Lower lobe of right lung (tissue), 2 donors: ENCODE measurements at regions not wholly inside any gene's neighbourhood (a gene's known extent, or its start where the extent isn't known, plus 50 kb on each side); places are given as distances from the start of the nearest gene placed in this dataset.
"Not testable (repeated sequence)": the region's sequence is repeated elsewhere in the genome, so short reads cannot be mapped to it uniquely, and the experiment has no call there.

Source experiments
- ATAC-seq, 2 donors: fragments of 200-7000 bp; cut with Tn5 transposase; one replicate each; pipeline ENCODE4 v1.9.1; 2020 to 2022; ENCODE audit warnings: mild to moderate bottlenecking in 2 of 2, moderate library complexity in 2 of 2
- DNase-seq: peaks from one replicate; pipeline ENCODE4 v3.0.0-alpha.2; 2020
- H3K27ac ChIP-seq: fragments of 200-600 bp; one replicate; pipeline ENCODE4 v1.8.0; 2022
- H3K27me3 ChIP-seq: fragments of 200-600 bp; one replicate; pipeline ENCODE4 v1.8.0; 2022; ENCODE audit warnings: low read depth
- H3K36me3 ChIP-seq: fragments of 200-600 bp; one replicate; pipeline ENCODE4 v1.8.0; 2022; ENCODE audit warnings: mild to moderate bottlenecking
- H3K4me1 ChIP-seq: fragments of 200-600 bp; one replicate; pipeline ENCODE4 v1.8.0; 2022
- H3K4me3 ChIP-seq: fragments of 200-600 bp; one replicate; pipeline ENCODE4 v1.8.0; 2022; ENCODE audit warnings: mild to moderate bottlenecking
- H3K9me3 ChIP-seq: fragments of 200-600 bp; one replicate; pipeline ENCODE4 v1.8.0; 2022
- intact Hi-C: fragments of 100-400 bp; cut with DNase I; formaldehyde crosslinking; loops from one replicate; pipeline ENCODE4 v1.11.0; 2022
- TF ChIP-seq, protein P1 (sequence below): fragments of 200-600 bp; IDR thresholded peaks from one replicate; pipeline ENCODE4 v1.8.0; 2022; ENCODE audit warnings: antibody characterized with exemption, mild to moderate bottlenecking
- donor health status: DM: no; HTN: yes; CAD: no; lungs with severe emphysema.

- ATAC-seq, DNase-seq: not testable (repeated sequence)
Observed at GRCh38 chr17:27365329-27365945, 71.5 kb downstream of the WSB1 start.

DNA sequence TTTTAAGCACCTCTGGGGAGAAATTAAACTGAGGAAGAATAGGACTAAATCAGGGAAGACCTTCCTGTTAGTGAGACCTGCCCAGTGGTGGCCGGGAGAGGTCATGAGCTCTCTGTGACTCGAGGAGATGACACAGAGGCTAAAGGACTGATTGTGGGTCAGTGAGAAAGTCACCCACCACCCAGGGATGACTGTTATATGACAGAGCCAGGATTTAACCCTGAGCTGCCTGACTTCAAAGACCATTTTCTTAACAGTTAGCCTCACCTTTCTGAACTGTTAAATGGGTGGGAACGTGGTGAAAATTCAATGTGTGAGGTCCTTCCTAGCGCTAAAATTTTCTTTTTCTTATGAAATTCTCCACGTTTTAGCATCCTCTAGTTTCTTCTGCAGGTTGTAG lies 72.5 kb downstream of the WSB1 start:
- DNase-seq (no peak), ATAC-seq (no peak)
- Histone ChIP-seq H3K27me3 (no peaks in the 10 kb centered on the region), H3K4me3 (no peak overlapping the region), H3K9me3 (no peaks in the 10 kb centered on the region), H3K36me3 (no peaks in the 10 kb centered on the region), H3K4me1 (no peaks in the 10 kb centered on the region), H3K27ac (no peak overlapping the region)
- intact Hi-C loops = no loop called here
- TF ChIP-seq, protein P1, sequence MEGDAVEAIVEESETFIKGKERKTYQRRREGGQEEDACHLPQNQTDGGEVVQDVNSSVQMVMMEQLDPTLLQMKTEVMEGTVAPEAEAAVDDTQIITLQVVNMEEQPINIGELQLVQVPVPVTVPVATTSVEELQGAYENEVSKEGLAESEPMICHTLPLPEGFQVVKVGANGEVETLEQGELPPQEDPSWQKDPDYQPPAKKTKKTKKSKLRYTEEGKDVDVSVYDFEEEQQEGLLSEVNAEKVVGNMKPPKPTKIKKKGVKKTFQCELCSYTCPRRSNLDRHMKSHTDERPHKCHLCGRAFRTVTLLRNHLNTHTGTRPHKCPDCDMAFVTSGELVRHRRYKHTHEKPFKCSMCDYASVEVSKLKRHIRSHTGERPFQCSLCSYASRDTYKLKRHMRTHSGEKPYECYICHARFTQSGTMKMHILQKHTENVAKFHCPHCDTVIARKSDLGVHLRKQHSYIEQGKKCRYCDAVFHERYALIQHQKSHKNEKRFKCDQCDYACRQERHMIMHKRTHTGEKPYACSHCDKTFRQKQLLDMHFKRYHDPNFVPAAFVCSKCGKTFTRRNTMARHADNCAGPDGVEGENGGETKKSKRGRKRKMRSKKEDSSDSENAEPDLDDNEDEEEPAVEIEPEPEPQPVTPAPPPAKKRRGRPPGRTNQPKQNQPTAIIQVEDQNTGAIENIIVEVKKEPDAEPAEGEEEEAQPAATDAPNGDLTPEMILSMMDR = no peak

More at GRCh38 chr17:27365329-27365945, 71.5 kb downstream of the WSB1 start:
- intact Hi-C loops, H3K9me3 ChIP-seq, H3K4me3 ChIP-seq, H3K27ac ChIP-seq, H3K4me1 ChIP-seq, H3K27me3 ChIP-seq, H3K36me3 ChIP-seq: not testable (repeated sequence)

DNA sequence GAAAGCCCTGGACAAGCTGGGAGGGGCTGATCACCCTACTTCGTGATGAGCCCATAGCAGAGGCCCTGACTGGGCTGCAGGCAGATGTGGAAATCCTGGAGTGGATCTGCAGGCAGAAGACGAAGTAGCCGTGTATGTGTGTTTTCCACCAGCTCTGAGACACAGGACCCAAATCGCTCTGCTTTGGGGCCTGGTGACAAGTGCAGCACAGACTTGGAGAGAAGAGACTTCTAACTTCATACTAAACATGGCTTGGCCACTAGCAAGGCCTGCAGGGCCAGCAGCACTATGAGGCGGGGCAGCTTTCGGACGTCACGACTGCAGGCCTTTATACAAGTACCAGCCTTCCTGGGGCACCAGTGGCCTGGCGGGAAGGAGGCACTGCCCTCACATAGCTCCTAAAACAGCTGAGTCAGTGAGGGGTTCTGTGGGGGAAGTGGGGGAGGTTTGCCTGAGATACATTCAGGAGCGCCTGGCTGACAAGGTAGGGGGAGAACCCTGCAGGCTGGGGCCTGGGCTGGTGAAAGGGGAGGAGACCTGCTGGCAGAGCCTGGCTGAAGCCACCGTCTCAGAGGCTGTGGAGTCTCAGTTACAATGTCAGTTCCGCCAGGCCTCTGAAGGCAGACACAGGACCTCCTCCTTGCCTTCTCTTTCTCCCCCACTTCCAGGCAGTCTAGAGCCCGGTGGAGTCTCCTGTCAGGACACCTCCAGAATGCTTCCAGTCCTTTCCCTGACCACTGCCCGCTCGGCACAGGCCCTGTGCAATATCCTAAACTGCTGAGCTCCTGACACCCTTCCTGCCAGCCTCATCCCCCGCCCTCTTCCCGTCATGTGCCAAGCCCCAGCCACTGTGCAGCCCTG lies 73.4 kb downstream of the WSB1 start:
- TF ChIP-seq, protein P1 = no peak
- no peaks in the 10 kb centered on the region for H3K4me1 ChIP-seq
- no peak for ATAC-seq
- no peaks in the 10 kb centered on the region for H3K27me3 ChIP-seq
- DNase-seq = no peak
- intact Hi-C loops = no loop called here
- H3K4me3 ChIP-seq = no peak overlapping the region
- H3K27ac ChIP-seq = no peak overlapping the region
- H3K36me3 ChIP-seq = no peaks in the 10 kb centered on the region
- no peaks in the 10 kb centered on the region for H3K9me3 ChIP-seq

GRCh38 chr17:27368151-27368795 lies 74.4 kb downstream of the WSB1 start:
- TF ChIP-seq, protein P1 = no peak
- no peak for ATAC-seq
- intact Hi-C loops = no loop called here

DNA sequence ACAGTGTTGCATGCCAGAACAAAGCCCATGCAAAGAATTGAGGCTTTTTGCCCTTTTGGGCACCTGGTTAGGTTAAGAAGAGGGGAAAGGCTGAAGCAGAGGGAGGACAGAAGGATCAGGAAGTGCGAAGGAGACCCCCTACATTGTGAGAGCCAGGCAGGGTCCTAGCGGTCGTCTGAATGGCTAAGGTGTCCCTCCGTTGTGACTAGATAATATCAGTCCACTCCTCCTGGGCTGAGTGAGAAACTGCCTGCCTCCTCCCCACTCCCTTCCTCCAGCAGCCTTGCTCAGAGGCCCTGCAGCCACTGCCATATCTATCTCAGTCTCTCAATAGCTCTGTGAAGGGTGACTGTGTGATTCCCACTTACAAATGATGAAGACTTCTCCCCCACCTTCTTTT lies 75.1 kb downstream of the WSB1 start:
- no peak overlapping the region for H3K4me3 ChIP-seq
- no peak overlapping the region for H3K27ac ChIP-seq
- peaks cover 4% of the 10 kb centered on the region for H3K9me3 ChIP-seq
- ATAC-seq (no peak), DNase-seq (no peak)
- no peaks in the 10 kb centered on the region for H3K36me3 ChIP-seq
- TF ChIP-seq, protein P1 = no peak
- intact Hi-C loops = no loop called here
- no peaks in the 10 kb centered on the region for H3K4me1 ChIP-seq
- no peaks in the 10 kb centered on the region for H3K27me3 ChIP-seq

More at GRCh38 chr17:27368151-27368795, 74.4 kb downstream of the WSB1 start:
- H3K27me3 ChIP-seq = no peaks in the 10 kb centered on the region
- H3K27ac ChIP-seq = no peak overlapping the region
- H3K4me1 ChIP-seq = no peaks in the 10 kb centered on the region
- H3K9me3 ChIP-seq = no peaks in the 10 kb centered on the region
- no peak for DNase-seq
- no peak overlapping the region for H3K4me3 ChIP-seq
- H3K36me3 ChIP-seq = no peaks in the 10 kb centered on the region
